ENCODE measurements at regions not wholly inside any gene's neighbourhood (a gene's known extent, or its start where the extent isn't known, plus 50 kb on each side); places are given as distances from the start of the nearest gene placed in this dataset.

DNA sequence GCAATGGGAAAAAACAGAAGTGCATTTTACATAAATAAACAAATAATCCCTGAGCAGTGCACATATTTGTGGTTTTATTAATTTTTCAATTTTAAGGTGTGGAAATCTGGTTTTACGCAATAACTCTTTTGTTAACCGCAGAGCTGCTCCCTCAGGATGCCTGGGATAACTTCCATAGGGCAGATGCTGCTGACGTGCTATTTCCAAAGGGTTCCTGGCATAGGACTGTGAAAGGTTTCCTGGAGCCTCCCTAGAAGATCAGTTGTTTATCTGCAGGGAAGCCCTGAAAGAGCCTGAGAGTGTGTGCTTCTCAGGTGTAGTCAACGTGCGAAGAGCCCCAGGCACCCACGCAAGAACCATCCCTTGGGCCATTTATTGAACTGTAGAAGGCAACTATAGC, 443.5 kb downstream of the PLK2 start:
- H3K4me3 ChIP-seq (ENCODE audit: low read depth, low read length): no peak overlapping the region
- WGBS: 90% methylated on average over 6 of the region's 6 CpGs
- no peak for DNase-seq (ENCODE audit: extremely low spot score)
- H3K4me1 ChIP-seq (ENCODE audit: insufficient read depth): no peaks in the 10 kb centered on the region
- no peaks in the 10 kb centered on the region for H3K36me3 ChIP-seq (ENCODE audit: insufficient read depth)
- H3K27ac ChIP-seq (ENCODE audit: low read depth): no peak overlapping the region

DNA sequence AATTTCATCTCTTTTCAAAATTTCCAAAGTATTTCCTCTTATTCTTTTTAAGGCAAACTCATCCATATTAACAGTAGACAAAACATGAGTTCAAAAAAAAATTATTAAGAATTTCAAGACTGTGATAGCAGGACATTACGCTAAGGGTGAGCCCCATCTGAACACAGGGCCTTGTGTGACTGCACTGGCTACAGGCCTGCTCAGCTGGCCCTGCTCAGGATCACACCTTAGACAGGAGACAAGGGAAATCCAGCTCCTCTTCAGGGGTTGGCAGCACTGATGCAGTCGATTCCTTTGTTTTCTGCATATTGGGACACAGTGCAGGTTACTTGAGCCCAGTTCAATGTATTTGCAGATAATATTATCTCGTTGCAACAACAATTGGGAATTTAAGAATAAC, 444.7 kb downstream of the PLK2 start:
- no peak overlapping the region for H3K27ac ChIP-seq (ENCODE audit: low read depth)

DNA sequence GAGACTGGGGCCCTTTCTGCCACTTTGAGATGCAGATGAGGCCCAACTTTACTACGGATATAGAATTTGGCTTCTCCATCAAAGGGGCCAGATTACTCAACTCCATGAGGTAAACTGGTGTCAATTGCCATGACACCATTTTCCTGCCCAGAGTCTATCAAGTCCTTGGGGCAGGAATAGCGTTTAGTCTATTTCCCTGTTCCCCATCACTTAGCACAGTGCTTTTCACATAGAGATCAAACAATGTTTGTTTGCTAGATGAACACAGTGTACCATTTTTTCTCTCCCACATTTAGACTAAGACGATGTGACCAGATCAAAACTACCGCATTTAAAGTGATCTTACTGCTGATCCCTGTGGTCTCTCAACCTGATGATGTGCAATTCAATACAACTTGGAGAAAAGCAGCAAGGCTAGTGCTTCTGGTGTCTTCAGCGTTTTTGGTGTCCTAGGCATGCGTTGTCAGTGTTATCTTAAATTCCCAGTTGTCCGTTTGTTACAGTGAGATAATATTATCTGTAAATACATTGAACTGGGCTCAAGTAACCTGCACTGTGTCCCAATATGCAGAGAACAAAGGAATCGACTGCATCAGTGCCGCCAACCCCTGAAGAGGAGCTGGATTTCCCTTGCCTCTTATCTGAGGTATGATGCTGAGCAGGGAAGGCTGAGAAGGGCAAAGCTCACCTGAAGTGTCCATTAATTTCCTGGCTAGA, 446.2 kb downstream of the PLK2 start:
- no peak for DNase-seq (ENCODE audit: extremely low spot score)
- H3K4me3 ChIP-seq (ENCODE audit: low read depth, low read length): no peak overlapping the region
- no peaks in the 10 kb centered on the region for H3K36me3 ChIP-seq (ENCODE audit: insufficient read depth)
- no peak overlapping the region for H3K27ac ChIP-seq (ENCODE audit: low read depth)
- no peaks in the 10 kb centered on the region for H3K4me1 ChIP-seq (ENCODE audit: insufficient read depth)
- WGBS: 94% methylated on average over 9 of the region's 9 CpGs

More for the DNA sequence above, 444.7 kb downstream of the PLK2 start:
- WGBS: 78% methylated on average over 3 of the region's 3 CpGs
- Histone ChIP-seq H3K4me3 (ENCODE audit: low read depth, low read length) (no peak overlapping the region), H3K4me1 (ENCODE audit: insufficient read depth) (no peaks in the 10 kb centered on the region), H3K36me3 (ENCODE audit: insufficient read depth) (no peaks in the 10 kb centered on the region)
- DNase-seq (ENCODE audit: extremely low spot score): no peak

DNA sequence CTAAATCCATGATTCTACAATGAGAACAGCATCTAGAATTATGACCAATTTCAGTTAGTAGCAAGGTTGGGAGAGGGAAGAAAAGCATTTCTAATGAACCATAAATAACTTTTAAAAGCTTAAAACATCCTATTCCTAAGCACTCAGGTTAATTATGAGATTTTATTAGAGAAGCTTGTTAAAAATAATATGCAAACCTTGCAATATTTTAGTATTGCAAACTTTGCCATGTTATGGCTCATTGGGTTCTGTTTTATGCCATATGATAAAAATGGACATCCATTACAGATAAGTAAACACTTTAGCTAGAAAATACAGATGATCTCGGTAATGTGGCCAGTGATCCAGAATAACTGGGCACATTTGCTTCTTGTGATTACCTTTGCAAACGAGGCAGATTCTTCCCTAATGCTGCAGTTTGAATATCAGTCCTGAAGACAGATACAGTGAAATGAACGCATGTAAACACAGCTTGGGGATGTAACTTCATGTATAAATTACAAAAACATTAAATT, 447.0 kb downstream of the PLK2 start:
- no peaks in the 10 kb centered on the region for H3K36me3 ChIP-seq (ENCODE audit: insufficient read depth)
- DNase-seq (ENCODE audit: extremely low spot score): no peak
- no peaks in the 10 kb centered on the region for H3K4me1 ChIP-seq (ENCODE audit: insufficient read depth)
- 80% methylated on average over 3 of the region's 3 CpGs for WGBS
- H3K27ac ChIP-seq (ENCODE audit: low read depth): no peak overlapping the region
- no peak overlapping the region for H3K4me3 ChIP-seq (ENCODE audit: low read depth, low read length)

DNA sequence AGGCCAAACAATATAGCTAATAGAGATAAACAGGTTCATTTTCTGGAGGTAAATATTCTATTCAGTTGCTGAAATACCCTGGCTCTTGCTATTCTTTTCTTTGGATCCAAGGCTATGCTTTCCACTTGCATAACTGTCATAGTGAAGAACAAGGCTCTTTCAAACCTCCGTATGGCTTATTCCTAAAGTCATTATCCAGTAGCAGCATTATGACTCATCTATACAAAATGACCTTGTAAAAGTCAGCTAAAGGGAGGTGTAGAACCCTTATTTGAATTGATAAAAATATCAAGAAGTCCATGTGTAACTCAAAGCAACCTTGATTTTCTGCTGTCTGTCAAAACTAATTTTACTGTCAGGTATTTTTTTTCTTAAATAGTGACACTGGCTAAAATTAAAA, 447.8 kb downstream of the PLK2 start:
- H3K27ac ChIP-seq (ENCODE audit: low read depth): no peak overlapping the region
- no peak overlapping the region for H3K4me3 ChIP-seq (ENCODE audit: low read depth, low read length)
- no peak for DNase-seq (ENCODE audit: extremely low spot score)
- 70% methylated on average over 1 of the region's 1 CpG for WGBS
- H3K4me1 ChIP-seq (ENCODE audit: insufficient read depth): no peaks in the 10 kb centered on the region
- H3K36me3 ChIP-seq (ENCODE audit: insufficient read depth): no peaks in the 10 kb centered on the region

DNA sequence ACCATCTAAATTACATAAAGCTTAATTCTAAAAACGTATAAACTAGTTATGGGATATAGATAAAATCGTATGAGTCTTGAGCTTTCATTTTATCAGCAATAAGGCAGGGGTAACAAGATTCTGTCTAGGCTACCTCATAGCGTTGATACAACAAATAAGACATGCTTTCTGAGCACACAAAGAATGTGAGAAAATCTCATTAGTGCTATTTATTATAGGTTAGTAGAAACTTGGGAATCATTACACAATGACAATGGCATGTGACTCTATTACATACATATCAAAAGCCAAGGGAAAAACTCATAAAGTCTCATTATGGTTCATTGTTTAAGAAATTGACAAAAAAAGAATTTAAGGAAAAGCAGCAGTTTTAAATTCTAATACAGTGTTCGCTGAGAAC, 448.6 kb downstream of the PLK2 start:
- no peak overlapping the region for H3K27ac ChIP-seq (ENCODE audit: low read depth)
- no peak for DNase-seq (ENCODE audit: extremely low spot score)
- no peaks in the 10 kb centered on the region for H3K36me3 ChIP-seq (ENCODE audit: insufficient read depth)
- H3K4me3 ChIP-seq (ENCODE audit: low read depth, low read length): no peak overlapping the region
- 89% methylated on average over 4 of the region's 4 CpGs for WGBS
- no peaks in the 10 kb centered on the region for H3K4me1 ChIP-seq (ENCODE audit: insufficient read depth)

DNA sequence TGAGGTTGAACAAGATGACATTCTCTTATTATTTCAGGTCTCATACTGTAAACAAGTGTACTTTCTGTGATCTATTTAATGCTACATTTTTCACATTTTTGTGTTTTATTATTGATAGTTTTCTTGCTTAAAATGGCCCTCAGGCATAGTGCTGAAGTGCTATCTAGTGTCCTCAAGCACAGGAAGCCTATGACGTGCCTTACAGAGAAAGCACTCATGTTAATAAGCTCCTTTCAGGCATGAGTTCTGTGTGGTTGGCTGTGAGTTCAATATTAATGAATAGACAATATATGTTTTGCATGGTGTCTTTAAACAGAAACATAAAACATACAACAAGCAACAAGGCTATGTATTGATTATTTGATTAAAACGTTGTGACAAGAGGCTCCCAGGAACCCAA, 450.1 kb downstream of the PLK2 start:
- WGBS: 86% methylated on average over 2 of the region's 2 CpGs
- no peak overlapping the region for H3K4me3 ChIP-seq (ENCODE audit: low read depth, low read length)
- no peaks in the 10 kb centered on the region for H3K4me1 ChIP-seq (ENCODE audit: insufficient read depth)
- H3K36me3 ChIP-seq (ENCODE audit: insufficient read depth): no peaks in the 10 kb centered on the region
- DNase-seq (ENCODE audit: extremely low spot score): no peak
- no peak overlapping the region for H3K27ac ChIP-seq (ENCODE audit: low read depth)

DNA sequence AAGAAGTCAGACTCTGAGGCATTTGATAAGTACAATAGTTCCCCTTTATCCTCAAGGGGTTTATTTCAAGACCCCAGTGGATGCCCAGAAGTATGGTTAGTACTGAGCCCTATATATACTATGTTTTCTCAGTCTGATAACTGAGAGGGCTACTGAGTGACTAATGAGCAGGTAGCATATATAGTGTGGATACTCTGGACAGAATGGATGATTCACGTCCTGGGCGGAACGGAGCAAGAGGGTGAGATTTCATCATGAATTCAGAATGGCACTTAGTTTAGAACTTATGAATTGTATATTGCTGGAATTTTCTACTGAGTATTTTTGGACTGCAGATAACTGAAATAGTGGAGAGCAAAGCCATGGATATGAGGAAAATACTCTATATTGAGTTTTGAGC, 457.6 kb downstream of the PLK2 start:
- no peak for DNase-seq (ENCODE audit: extremely low spot score)
- no peak overlapping the region for H3K4me3 ChIP-seq (ENCODE audit: low read depth, low read length)
- no peaks in the 10 kb centered on the region for H3K4me1 ChIP-seq (ENCODE audit: insufficient read depth)
- H3K36me3 ChIP-seq (ENCODE audit: insufficient read depth): no peaks in the 10 kb centered on the region
- 96% methylated on average over 3 of the region's 3 CpGs for WGBS
- H3K27ac ChIP-seq (ENCODE audit: low read depth): no peak overlapping the region

DNA sequence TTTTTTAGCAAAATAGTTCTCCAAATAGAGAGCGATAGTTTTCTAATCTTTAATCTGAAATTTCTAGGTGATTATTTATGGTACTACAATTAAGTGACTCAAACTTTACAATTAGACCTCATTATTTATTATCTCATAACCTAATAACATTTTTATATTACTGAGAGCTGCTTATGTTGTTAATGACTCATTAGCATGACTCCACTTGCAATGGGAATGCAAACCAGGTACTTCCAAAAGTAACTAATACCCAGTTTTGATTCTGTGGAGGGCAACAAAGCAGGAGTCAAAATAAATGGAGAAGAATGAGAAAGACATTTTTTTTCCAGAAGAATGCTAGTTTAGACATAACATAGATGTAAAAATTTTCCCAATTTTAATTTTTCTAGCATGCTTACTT, 466.0 kb downstream of the PLK2 start:
- Histone ChIP-seq H3K36me3 (ENCODE audit: insufficient read depth) (no peaks in the 10 kb centered on the region), H3K4me1 (ENCODE audit: insufficient read depth) (no peaks in the 10 kb centered on the region), H3K4me3 (ENCODE audit: low read depth, low read length) (no peak overlapping the region), H3K27ac (ENCODE audit: low read depth) (no peak overlapping the region)
- WGBS: 93% methylated on average over 1 of the region's 1 CpG
- no peak for DNase-seq (ENCODE audit: extremely low spot score)

DNA sequence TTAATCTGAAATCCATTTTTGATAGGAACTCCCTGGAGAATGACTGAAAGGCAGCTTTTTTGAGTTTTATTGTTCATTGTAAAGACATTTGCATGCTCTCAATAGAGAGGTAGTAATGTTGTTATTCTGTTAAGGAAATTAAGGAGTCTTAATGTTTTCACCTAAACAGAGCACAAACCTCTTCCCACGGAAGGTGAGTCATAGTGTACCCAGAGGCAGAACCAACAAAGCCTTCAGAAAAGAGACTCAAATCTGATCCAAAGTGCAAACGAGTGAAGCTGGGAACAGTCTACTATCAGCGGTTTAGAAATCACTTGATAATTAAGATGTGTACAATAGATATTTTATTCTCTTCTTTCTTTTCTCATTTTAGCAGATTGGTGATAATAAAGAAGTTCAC, 470.5 kb downstream of the PLK2 start:
- no peaks in the 10 kb centered on the region for H3K4me1 ChIP-seq (ENCODE audit: insufficient read depth)
- WGBS: 77% methylated on average over 3 of the region's 3 CpGs
- H3K4me3 ChIP-seq (ENCODE audit: low read depth, low read length): no peak overlapping the region
- no peak for DNase-seq (ENCODE audit: extremely low spot score)
- peaks cover 1% of the 10 kb centered on the region for H3K36me3 ChIP-seq (ENCODE audit: insufficient read depth)
- no peak overlapping the region for H3K27ac ChIP-seq (ENCODE audit: low read depth)

DNA sequence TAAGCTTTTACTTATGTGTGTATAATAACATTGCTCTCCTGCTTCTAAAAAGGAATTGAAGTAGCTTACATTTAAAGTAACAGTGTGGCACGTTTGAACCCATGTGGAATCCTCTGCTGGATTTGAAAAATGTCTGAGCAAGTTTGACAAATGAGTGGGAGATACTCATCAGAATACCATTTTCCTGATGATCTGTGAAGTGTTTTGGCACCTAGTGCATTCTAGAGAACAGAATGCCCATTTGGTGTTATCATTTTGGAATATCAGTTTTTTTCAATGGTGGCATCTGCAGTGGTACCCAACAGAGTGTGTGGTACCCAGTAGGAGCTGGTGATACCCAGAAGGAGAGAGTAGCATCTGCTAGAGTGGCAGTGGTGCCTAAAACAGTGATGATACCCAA, 471.1 kb downstream of the PLK2 start:
- WGBS: 64% methylated on average over 1 of the region's 1 CpG
- Histone ChIP-seq H3K4me3 (ENCODE audit: low read depth, low read length) (no peak overlapping the region), H3K27ac (ENCODE audit: low read depth) (no peak overlapping the region), H3K36me3 (ENCODE audit: insufficient read depth) (peaks cover 1% of the 10 kb centered on the region), H3K4me1 (ENCODE audit: insufficient read depth) (no peaks in the 10 kb centered on the region)
- DNase-seq (ENCODE audit: extremely low spot score): no peak

DNA sequence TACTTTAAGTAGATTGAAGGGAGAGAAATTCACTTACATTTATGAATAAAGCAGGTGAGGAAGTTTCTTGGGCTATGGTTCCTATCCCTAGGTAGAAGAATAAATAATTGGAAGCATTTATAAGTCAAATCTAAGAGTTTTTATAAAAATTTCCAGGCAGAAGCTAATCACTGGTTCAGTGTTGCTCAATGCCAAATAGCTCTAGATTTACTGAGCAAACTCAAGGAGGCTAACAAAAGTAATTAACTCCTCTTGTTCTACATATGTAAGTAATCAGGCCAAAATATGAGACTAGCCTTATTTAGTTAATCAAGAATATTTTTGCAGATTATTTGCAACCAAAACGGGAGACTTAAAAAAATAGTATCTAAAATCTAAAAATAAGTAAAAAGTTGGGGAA, 472.3 kb downstream of the PLK2 start:
- Histone ChIP-seq H3K4me1 (ENCODE audit: insufficient read depth) (no peaks in the 10 kb centered on the region), H3K36me3 (ENCODE audit: insufficient read depth) (peaks cover 1% of the 10 kb centered on the region), H3K27ac (ENCODE audit: low read depth) (no peak overlapping the region), H3K4me3 (ENCODE audit: low read depth, low read length) (no peak overlapping the region)
- 73% methylated on average over 1 of the region's 1 CpG for WGBS
- no peak for DNase-seq (ENCODE audit: extremely low spot score)

DNA sequence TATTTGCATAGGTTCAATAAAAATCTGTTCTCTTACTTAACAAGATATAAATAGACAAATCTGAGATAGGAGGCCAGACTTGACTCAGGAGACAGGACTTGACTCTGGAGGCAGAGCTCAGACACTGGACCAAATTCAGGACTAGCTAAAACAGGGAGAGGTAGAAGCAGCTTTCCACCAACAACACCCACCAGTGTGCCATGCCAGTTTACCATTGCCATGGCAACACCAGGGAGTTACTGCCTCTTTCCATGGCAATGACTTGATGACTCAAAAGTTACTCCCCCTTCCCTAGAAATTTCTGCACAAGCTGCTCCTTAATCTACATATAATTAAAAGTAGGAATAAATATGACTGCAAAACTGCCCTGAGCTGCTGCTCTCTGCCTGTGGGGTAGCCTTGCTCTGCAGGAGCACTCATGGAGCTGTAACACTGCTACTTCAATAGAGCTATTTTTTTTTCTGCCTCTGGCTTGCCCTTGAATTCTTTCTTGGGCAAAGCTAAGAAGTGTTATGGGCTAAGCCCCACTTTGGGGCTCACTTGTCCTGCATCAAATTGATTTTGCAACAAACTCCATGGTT, 473.0 kb downstream of the PLK2 start:
- H3K4me3 ChIP-seq (ENCODE audit: low read depth, low read length): no peak overlapping the region
- no peak for DNase-seq (ENCODE audit: extremely low spot score)
- peaks cover 1% of the 10 kb centered on the region for H3K36me3 ChIP-seq (ENCODE audit: insufficient read depth)
- no peak overlapping the region for H3K27ac ChIP-seq (ENCODE audit: low read depth)
- no peaks in the 10 kb centered on the region for H3K4me1 ChIP-seq (ENCODE audit: insufficient read depth)

DNA sequence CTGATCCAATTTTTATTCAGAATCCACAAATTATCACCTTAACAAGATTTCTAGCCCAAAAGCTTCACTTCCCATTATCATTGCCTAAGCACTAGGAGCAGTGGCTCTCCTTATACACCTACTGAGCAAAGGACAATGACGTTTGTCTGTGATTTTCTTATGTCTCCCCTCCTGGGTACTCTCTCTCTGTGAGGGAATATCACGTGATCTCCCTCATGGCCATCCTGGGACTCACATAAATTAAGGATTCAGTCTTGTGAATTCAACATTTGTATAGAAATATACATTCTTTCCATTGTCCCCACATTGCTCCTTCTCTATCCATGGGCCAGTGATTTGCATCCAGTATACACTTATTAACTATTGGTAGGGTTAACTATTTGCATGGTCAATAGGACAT, 476.5 kb downstream of the PLK2 start:
- Histone ChIP-seq H3K36me3 (ENCODE audit: insufficient read depth) (peaks cover 1% of the 10 kb centered on the region), H3K27ac (ENCODE audit: low read depth) (no peak overlapping the region), H3K4me1 (ENCODE audit: insufficient read depth) (no peaks in the 10 kb centered on the region), H3K4me3 (ENCODE audit: low read depth, low read length) (no peak overlapping the region)
- DNase-seq (ENCODE audit: extremely low spot score): no peak
- WGBS: 42% methylated on average over 2 of the region's 2 CpGs

Data from urinary bladder (tissue), 3 donors.